NT2/D1 (cell line): ENCODE measurements at regions not wholly inside any gene's neighbourhood (a gene's known extent, or its start where the extent isn't known, plus 50 kb on each side); places are given as distances from the start of the nearest gene placed in this dataset.

ENCODE experiments used
- YY1 ChIP-seq: IDR thresholded peaks from 2 replicates; pipeline ENCODE4 v1.6.1; 2011; ENCODE audit not compliant: insufficient read length, insufficient read depth
- ZNF274 ChIP-seq: IDR thresholded peaks from 2 replicates; pipeline ENCODE4 v1.6.1; 2011; ENCODE audit warnings: mild to moderate bottlenecking, low read depth, low read length

GRCh38 chr1:181144238-181144637 is 55.7 kb downstream of the IER5 start:
- no peak for TF ChIP-seq ZNF274
- no peak for TF ChIP-seq YY1
